HL-60 (cell line): ENCODE measurements at regions not wholly inside any gene's neighbourhood (a gene's known extent, or its start where the extent isn't known, plus 50 kb on each side); places are given as distances from the start of the nearest gene placed in this dataset.

Experiments
- DNase-seq, 2 experiments: peaks; one replicate each; pipeline ENCODE4 v3.0.0-alpha.2; 2010 to 2020; ENCODE audit warnings: low read depth in 1 of 2, low spot score in 1 of 2
- H3K27ac ChIP-seq: fragments of 250-450 bp; sonication (Bioruptor Pico); replicated peaks from 2 replicates; pipeline ENCODE4 v1.5.1; 2020; ENCODE audit warnings: mild to moderate bottlenecking, moderate library complexity
- H3K27me3 ChIP-seq: fragments of 250-450 bp; sonication (Bioruptor Pico); 2 replicates; pipeline ENCODE4 v1.5.1; 2021; ENCODE audit warnings: mild to moderate bottlenecking, moderate library complexity; ENCODE audit not compliant: insufficient read depth, poor library complexity, severe bottlenecking
- H3K4me3 ChIP-seq: replicated peaks from 2 replicates; pipeline ENCODE4 v1.5.1; 2011; ENCODE audit warnings: mild to moderate bottlenecking, control low read depth, low read length; ENCODE audit not compliant: insufficient read depth
- CTCF ChIP-seq: IDR thresholded peaks from one replicate; pipeline ENCODE4 v1.5.1; 2011; ENCODE audit warnings: low read length, control low read depth, inconsistent platforms; ENCODE audit not compliant: insufficient read depth
- GABPA ChIP-seq: IDR thresholded peaks from 2 replicates; pipeline ENCODE4 v1.6.1; 2012; ENCODE audit warnings: low read depth
- POLR2AphosphoS5 ChIP-seq: IDR thresholded peaks from 2 replicates; pipeline ENCODE4 v1.6.1; 2012; ENCODE audit warnings: low read depth
- REST ChIP-seq: IDR thresholded peaks from 2 replicates; pipeline ENCODE4 v1.6.1; 2012; ENCODE audit warnings: low read depth; ENCODE audit not compliant: insufficient replicate concordance
- SPI1 ChIP-seq: IDR thresholded peaks from 2 replicates; pipeline ENCODE4 v1.6.1; 2012; ENCODE audit warnings: low read depth, mild to moderate bottlenecking, borderline replicate concordance

GRCh38 chr12:83389237-83389996 is 702.7 kb downstream of the TMTC2 start:
- no peak overlapping the region for H3K4me3 ChIP-seq
- no peaks in the 10 kb centered on the region for H3K27me3 ChIP-seq
- H3K27ac ChIP-seq, result no peak overlapping the region
- peak in 1 of 2 experiments; percentile 45 for DNase-seq
- TF ChIP-seq CTCF (peak; percentile 48), REST (no peak), GABPA (no peak), SPI1 (no peak), POLR2AphosphoS5 (no peak)

GRCh38 chr12:83388551-83388950 is 701.8 kb downstream of the TMTC2 start:
- no peak for TF ChIP-seq REST
- no peak for TF ChIP-seq GABPA
- TF ChIP-seq SPI1, result no peak
- TF ChIP-seq CTCF, result no peak
- TF ChIP-seq POLR2AphosphoS5, result no peak
- Histone ChIP-seq H3K4me3 (no peak overlapping the region), H3K27me3 (no peaks in the 10 kb centered on the region), H3K27ac (no peak overlapping the region)
- DNase-seq, result no peak

- H3K27me3 ChIP-seq, result no peaks in the 10 kb centered on the region
- no peak overlapping the region for H3K27ac ChIP-seq
- no peak for DNase-seq
- H3K4me3 ChIP-seq, result no peak overlapping the region
- no peak for TF ChIP-seq CTCF
- TF ChIP-seq POLR2AphosphoS5, result no peak
- no peak for TF ChIP-seq REST
- no peak for TF ChIP-seq SPI1
Observed at GRCh38 chr12:83386527-83387264, 700.0 kb downstream of the TMTC2 start.
